VCaP (cell line): ENCODE measurements at regions not wholly inside any gene's neighbourhood (a gene's known extent, or its start where the extent isn't known, plus 50 kb on each side); places are given as distances from the start of the nearest gene placed in this dataset.

Source experiments
- H3K27ac ChIP-seq: fragments of 450-650 bp; 2 replicates; pipeline ENCODE4 v1.5.1; 2017
- TF ChIP-seq, protein P1 (sequence below): fragments of 450-650 bp; conservative IDR thresholded peaks from 2 replicates; pipeline ENCODE4 v1.5.1; 2017; ENCODE audit warnings: mild to moderate bottlenecking, moderate library complexity

DNA sequence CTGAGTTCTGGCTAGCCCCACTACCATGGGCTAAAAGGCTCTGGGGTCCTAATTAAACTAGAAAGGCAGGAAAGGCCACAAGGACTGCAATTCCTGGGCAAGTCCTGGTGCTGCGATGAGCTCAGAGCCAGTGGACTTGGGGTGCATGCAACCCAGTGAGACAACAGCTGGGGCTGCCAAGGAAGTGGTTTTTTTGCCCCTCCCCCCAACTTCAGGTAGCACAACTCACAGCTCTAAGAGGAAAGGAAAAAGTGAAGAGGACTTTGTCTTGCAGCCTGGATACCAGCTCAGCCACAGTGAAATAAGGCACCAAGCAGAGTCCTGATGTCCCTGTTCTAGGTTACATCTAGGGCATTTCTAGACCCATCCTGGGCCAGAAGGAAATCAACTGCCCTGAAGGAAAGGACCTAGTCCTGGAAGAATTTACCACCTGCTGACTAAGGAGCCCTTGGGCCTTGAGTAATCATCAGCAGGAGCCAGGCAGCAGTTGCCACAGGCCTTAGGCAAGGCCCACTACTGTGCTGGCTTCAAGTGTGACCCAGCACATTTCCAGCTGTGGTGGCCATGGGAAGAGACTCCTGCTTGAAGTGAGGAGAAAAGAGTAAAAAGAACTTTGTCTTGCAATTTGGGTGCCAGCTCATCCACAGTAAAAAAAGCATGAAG is 358.4 kb downstream of the BTBD3 start:
- TF ChIP-seq, protein P1, sequence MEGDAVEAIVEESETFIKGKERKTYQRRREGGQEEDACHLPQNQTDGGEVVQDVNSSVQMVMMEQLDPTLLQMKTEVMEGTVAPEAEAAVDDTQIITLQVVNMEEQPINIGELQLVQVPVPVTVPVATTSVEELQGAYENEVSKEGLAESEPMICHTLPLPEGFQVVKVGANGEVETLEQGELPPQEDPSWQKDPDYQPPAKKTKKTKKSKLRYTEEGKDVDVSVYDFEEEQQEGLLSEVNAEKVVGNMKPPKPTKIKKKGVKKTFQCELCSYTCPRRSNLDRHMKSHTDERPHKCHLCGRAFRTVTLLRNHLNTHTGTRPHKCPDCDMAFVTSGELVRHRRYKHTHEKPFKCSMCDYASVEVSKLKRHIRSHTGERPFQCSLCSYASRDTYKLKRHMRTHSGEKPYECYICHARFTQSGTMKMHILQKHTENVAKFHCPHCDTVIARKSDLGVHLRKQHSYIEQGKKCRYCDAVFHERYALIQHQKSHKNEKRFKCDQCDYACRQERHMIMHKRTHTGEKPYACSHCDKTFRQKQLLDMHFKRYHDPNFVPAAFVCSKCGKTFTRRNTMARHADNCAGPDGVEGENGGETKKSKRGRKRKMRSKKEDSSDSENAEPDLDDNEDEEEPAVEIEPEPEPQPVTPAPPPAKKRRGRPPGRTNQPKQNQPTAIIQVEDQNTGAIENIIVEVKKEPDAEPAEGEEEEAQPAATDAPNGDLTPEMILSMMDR: no peak
- H3K27ac ChIP-seq: no peak overlapping the region

DNA sequence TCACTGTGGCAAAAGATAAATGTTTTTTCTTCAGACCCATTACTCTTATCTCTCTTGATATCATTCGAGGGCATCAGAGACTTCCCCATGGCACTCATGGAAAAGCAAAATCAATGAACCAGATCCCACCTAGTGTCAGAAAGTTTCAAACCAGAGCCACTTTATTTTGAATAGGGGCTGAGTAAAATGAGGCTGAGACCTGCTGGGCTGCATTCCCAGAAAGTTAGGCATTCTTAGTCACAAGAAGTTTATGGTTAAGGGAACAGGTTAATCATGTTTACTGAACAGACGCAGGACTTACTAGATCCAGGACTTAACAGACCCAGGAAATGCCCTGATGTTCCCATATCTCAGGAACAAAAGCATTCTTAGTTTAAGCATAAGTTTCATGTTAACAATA is 369.9 kb downstream of the BTBD3 start:
- TF ChIP-seq, protein P1: 0 out of 2 replicates have a peak, but pooled peaks have one; percentile 25
- peak overlapping the region; percentile 58 for H3K27ac ChIP-seq

DNA sequence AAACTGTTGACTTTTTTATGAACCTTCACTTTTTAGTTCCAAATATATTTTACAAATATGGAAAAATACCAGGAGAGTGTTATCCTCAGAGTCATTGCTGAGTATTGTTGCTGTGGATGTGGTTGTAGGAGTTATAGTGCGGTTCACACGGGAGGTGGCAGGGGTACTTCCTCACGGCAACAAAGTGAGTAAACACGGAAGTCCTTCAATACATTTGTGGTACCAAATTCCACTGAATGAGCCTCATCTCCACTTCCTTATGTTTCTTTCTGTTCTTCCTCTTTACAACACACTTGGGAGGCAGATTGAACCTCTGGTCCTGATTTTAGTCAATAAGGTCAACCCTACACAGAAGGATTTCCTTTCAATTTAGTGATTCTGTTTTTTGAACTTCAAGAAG is 371.8 kb downstream of the BTBD3 start:
- peak overlapping the region; percentile 58 for H3K27ac ChIP-seq
- TF ChIP-seq, protein P1: no peak

DNA sequence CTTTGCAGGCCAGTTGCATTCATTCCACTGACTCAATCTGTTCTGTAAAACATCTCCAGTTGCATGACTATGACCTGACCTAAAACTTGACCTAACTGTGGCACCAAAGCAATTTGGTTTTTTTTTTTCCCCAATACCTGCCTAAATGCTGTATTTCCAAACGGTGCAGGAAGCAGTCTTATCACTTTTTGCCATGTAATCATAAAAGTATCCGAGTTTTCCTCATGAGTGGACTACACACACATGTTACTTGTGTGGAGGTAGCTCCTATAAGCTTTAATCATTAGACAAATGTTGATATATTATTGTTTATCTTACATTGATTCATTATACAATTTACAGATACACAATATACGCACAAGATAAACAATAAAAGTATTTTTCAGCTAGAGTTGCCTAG is 373.7 kb downstream of the BTBD3 start:
- H3K27ac ChIP-seq: no peak overlapping the region
- TF ChIP-seq, protein P1: no peak

DNA sequence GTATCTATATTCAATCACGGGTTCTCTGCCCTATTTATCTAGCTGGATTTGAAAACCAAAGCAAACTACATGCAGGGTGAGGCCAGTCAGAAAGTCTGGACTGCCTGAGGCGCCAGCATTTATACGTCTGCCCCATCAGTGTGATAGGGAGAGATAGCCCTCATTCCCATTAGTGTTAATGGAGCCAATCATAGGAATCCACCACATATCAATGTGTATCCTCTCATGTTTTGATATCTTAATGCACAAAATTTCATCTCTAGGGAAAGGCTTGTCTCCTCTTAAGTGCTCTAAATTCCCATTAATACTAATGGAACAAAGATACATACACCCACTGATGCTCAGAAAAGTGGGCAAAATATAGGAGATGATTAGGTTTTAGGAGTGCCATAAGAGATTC is 376.2 kb downstream of the BTBD3 start:
- TF ChIP-seq, protein P1: no peak
- no peak overlapping the region for H3K27ac ChIP-seq

DNA sequence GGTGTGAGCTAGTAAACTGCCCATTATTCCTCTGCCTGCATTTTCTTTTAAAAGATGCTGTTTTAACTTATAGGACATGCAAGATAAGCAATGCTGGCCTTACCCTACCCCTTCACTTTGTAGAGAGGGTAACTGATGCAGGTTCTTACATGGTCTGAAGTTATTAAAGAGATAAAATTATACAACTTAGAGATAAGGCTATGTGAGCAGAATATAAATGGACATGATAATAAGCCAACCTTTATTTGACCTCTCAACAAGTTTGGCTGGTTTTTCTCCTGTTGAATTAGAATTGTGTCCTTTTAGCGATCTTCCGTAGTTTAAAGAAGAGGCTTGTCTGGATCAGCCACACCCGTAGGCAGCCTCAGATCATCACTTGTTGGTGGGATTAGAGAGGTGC is 377.0 kb downstream of the BTBD3 start:
- TF ChIP-seq, protein P1: no peak
- H3K27ac ChIP-seq: peak overlapping the region; percentile 12; the same call in 1 of the 2 replicates

DNA sequence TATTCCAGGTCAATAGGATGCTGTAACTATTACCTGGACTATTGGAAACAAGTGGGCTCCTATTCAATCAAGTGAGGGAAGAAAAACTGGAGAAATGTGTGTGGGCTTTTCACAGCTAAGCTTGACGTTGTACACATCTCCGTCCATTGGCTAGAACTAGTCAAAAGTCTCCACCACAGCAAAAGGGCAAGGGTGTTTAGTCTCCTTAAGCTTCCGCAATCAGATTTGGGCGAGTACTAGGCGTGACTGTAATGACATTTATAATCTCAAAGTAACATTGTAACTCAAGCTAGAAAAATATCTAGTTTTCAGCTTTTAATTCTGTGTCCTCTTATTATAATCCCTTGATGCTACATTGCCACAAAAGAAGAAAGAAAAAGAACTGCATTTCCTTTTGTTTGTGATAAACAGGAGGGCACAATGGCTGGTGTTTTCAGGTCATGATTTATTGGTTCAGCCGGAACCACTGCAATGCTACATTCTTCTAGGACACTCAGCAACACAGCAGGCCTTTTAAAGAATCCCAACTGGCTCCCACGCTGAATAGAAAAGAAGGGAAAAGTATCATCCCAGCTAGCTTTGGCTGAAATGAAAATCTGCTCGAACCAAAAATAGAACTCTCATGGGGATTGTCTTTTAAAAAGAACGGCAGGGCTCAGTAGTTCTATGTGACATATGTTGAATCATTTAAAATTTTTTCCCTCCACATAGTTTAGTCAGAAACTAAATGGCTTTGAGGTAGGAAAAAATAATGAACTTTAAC is 387.7 kb downstream of the BTBD3 start:
- H3K27ac ChIP-seq: no peak overlapping the region
- TF ChIP-seq, protein P1: no peak
